Body of pancreas (tissue), 4 donors: ENCODE measurements at regions not wholly inside any gene's neighbourhood (a gene's known extent, or its start where the extent isn't known, plus 50 kb on each side); places are given as distances from the start of the nearest gene placed in this dataset.

Experiments
- CTCF ChIP-seq, 7 experiments: fragments of 450-650 bp in 4 of 7; fragments of 200-600 bp in 3 of 7; sonication (generic) in 3 of 7; IDR thresholded peaks; one replicate each; pipeline ENCODE4 v1.5.1; 2016 to 2019; ENCODE audit warnings: antibody characterized with exemption in 7 of 7
- POLR2A ChIP-seq, 3 donors: fragments of 450-650 bp; IDR thresholded peaks; one replicate each; pipeline ENCODE4 v1.6.1; 2016; ENCODE audit warnings: antibody characterized with exemption in 3 of 3, mild to moderate bottlenecking in 2 of 3

DNA sequence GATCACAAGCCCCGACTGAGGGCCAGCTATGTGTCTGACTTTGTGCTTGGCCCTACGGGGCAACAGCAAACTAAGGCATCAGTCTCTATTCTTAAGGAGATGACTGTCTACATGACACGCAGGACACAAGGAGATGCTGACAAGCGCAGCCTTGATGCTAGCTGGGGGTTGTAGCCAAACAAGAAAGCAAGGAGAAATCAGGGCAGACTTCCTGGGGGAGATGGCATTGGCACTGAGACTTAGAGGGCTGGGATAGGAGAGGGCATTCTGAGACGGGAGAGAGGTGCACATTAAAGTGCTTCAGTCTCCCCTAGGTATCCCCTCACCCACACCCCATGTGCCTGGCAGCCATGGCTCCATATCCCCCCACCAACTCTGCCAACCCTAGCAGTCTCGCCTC, 210.8 kb upstream of the POU3F1 start:
- TF ChIP-seq POLR2A (IDR thresholded peaks at IDR 0.05) (no peak), CTCF (IDR thresholded peaks at IDR 0.05) (no peak)
